Keratinocyte (primary cell): ENCODE measurements at regions not wholly inside any gene's neighbourhood (a gene's known extent, or its start where the extent isn't known, plus 50 kb on each side); places are given as distances from the start of the nearest gene placed in this dataset.

Experiments
- EZH2 ChIP-seq: IDR thresholded peaks from one replicate; pipeline ENCODE4 v1.6.1; 2012; ENCODE audit warnings: inconsistent platforms, mild to moderate bottlenecking, low read length, moderate library complexity
- TF ChIP-seq, protein P1 (sequence below), 3 experiments: IDR thresholded peaks in 1 of 3; conservative IDR thresholded peaks in 1 of 3; optimal IDR thresholded peaks in 1 of 3; 2 replicates in 2 of 3; 3 replicates in 1 of 3; pipeline versions ENCODE3 to v1.5.1; 2011; ENCODE audit warnings: low read length in 3 of 3, mild to moderate bottlenecking in 3 of 3, moderate library complexity in 2 of 3, control low read depth in 1 of 3, inconsistent platforms in 1 of 3; ENCODE audit not compliant: insufficient read depth in 2 of 3; ENCODE audit errors: extremely low read depth in 1 of 3

DNA sequence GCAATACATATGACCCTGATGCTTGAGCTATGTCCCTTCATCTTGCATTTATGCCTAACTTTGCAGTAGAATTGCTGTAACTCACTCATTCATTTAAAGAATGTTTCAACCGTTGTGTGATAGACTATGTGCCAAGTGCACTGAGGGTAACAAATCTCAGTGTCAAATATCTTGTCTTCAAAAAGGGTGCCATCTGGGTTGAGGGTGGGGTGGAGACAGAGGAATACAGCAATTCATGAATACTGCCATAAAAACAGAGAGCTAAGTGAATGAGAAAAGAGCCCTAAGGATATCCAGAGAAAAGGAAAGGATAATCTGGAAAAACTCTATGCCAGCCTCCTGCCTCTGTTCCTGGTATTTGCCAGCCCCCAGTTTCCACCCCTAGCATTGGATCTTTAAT is 1534.4 kb upstream of the PIK3C3 start:
- TF ChIP-seq, protein P1, sequence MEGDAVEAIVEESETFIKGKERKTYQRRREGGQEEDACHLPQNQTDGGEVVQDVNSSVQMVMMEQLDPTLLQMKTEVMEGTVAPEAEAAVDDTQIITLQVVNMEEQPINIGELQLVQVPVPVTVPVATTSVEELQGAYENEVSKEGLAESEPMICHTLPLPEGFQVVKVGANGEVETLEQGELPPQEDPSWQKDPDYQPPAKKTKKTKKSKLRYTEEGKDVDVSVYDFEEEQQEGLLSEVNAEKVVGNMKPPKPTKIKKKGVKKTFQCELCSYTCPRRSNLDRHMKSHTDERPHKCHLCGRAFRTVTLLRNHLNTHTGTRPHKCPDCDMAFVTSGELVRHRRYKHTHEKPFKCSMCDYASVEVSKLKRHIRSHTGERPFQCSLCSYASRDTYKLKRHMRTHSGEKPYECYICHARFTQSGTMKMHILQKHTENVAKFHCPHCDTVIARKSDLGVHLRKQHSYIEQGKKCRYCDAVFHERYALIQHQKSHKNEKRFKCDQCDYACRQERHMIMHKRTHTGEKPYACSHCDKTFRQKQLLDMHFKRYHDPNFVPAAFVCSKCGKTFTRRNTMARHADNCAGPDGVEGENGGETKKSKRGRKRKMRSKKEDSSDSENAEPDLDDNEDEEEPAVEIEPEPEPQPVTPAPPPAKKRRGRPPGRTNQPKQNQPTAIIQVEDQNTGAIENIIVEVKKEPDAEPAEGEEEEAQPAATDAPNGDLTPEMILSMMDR (optimal IDR thresholded peaks at IDR 0.05 in 1 of 3, IDR thresholded peaks at IDR 0.05 in 1 of 3, conservative IDR thresholded peaks at IDR 0.05 in 1 of 3; ENCODE audit: extremely low read depth in 1 of 3, insufficient read depth in 2 of 3, low read length in 3 of 3): no peak
- TF ChIP-seq EZH2: no peak
